H1 (cell line): ENCODE measurements at regions not wholly inside any gene's neighbourhood (a gene's known extent, or its start where the extent isn't known, plus 50 kb on each side); places are given as distances from the start of the nearest gene placed in this dataset.

Experiments
- CTCF ChIA-PET: fragments of 300-600 bp; sonication (Branson Sonifier 250); formaldehyde crosslinking; loops from one replicate; lab custom pipeline; 2021; ENCODE audit not compliant: partially characterized antibody; lab: Charles Lee
- POLR2A ChIA-PET: fragments of 300-600 bp; sonication (Branson Sonifier 250); formaldehyde crosslinking; loops from one replicate; lab custom pipeline; 2021; ENCODE audit warnings: inconsistent platforms; ENCODE audit not compliant: partially characterized antibody; lab: Charles Lee
- DNase-seq, 2 experiments: peaks; one replicate each; pipeline versions ENCODE4 v3.0.0 to v3.0.0-alpha.2; 2010 to 2022; ENCODE audit warnings: low spot score in 2 of 2, low read depth in 1 of 2, mixed read lengths in 1 of 2
- FAIRE-seq: peaks from 2 replicates; lab custom pipeline; 2011; peaks lifted over from hg19 to GRCh38; lab: Jason Lieb, UNC
- H2AFZ ChIP-seq: 2 replicates; pipeline ENCODE4 v1.8.1; 2012; ENCODE audit warnings: low read length, inconsistent platforms
- H2AK5ac ChIP-seq: 2 replicates; pipeline ENCODE4 v1.6.1; 2013; ENCODE audit warnings: low read depth, low read length
- H2BK120ac ChIP-seq: replicated peaks from 2 replicates; pipeline ENCODE3; 2013; ENCODE audit warnings: low read depth, low read length, inconsistent platforms
- H2BK12ac ChIP-seq: 2 replicates; pipeline ENCODE4 v1.6.1; 2013; ENCODE audit warnings: low read depth, low read length
- H2BK15ac ChIP-seq: 2 replicates; pipeline ENCODE4 v1.6.1; 2013; ENCODE audit warnings: low read length
- H2BK20ac ChIP-seq: 2 replicates; pipeline ENCODE4 v1.6.1; 2013; ENCODE audit warnings: low read length
- H2BK5ac ChIP-seq: 2 replicates; pipeline ENCODE4 v1.6.1; 2013; ENCODE audit warnings: low read depth, low read length
- H3K14ac ChIP-seq: 2 replicates; pipeline ENCODE4 v1.6.1; 2013; ENCODE audit warnings: inconsistent platforms; ENCODE audit not compliant: insufficient read length
- H3K18ac ChIP-seq: 2 replicates; pipeline ENCODE4 v1.6.1; 2013; ENCODE audit warnings: low read length; ENCODE audit errors: extremely low read depth
- H3K23ac ChIP-seq: 2 replicates; pipeline ENCODE4 v1.6.1; 2013; ENCODE audit warnings: inconsistent platforms; ENCODE audit not compliant: insufficient read length
- H3K23me2 ChIP-seq: 2 replicates; pipeline ENCODE4 v1.6.1; 2013; ENCODE audit warnings: low read depth, low read length
- H3K27ac ChIP-seq: 2 replicates; pipeline ENCODE4 v1.6.1; 2011; ENCODE audit warnings: low read depth, low read length, inconsistent platforms
- H3K27me3 ChIP-seq, 4 experiments: replicated peaks in 1 of 4; 1 replicate in 1 of 4; 2 replicates in 3 of 4; pipeline versions ENCODE4 v1.6.1 to v1.8.1; 2011 to 2013; ENCODE audit warnings: low read length in 3 of 4, mild to moderate bottlenecking in 3 of 4, inconsistent platforms in 2 of 4, mixed read lengths in 2 of 4, moderate library complexity in 1 of 4; ENCODE audit not compliant: control insufficient read depth in 3 of 4, insufficient read depth in 3 of 4; ENCODE audit errors: extremely low read depth in 1 of 4
- H3K36me3 ChIP-seq, 4 experiments: 2 replicates each; pipeline versions ENCODE4 v1.6.1 to v1.8.1; 2011 to 2013; ENCODE audit warnings: mild to moderate bottlenecking in 4 of 4, low read length in 3 of 4, moderate library complexity in 2 of 4, control low read depth in 1 of 4, inconsistent platforms in 1 of 4; ENCODE audit not compliant: insufficient read depth in 4 of 4, control insufficient read depth in 2 of 4
- H3K4ac ChIP-seq: replicated peaks from 2 replicates; pipeline ENCODE3; 2013; ENCODE audit warnings: low read length, low read depth, mixed read lengths, inconsistent platforms; ENCODE audit not compliant: insufficient read length
- H3K4me1 ChIP-seq, 4 experiments: replicated peaks in 1 of 4; 1 replicate in 1 of 4; 2 replicates in 3 of 4; pipeline versions ENCODE4 v1.6.1 to v1.8.1; 2011 to 2013; ENCODE audit warnings: low read length in 3 of 4, inconsistent platforms in 2 of 4, mixed read lengths in 1 of 4; ENCODE audit not compliant: insufficient read depth in 4 of 4, control insufficient read depth in 3 of 4
- H3K4me2 ChIP-seq, 2 experiments: 2 replicates each; pipeline versions ENCODE4 v1.6.1 to v1.8.1; 2011 to 2013; ENCODE audit warnings: low read depth in 2 of 2, low read length in 2 of 2, control low read depth in 1 of 2, inconsistent platforms in 1 of 2, mild to moderate bottlenecking in 1 of 2; ENCODE audit not compliant: insufficient read depth in 1 of 2
- H3K4me3 ChIP-seq, 4 experiments: fragments of 200-600, 300-600 bp in 1 of 4; sonication (generic), shearing (Covaris generic), sonication (Bioruptor Twin) in 1 of 4; 2 replicates each; pipeline versions ENCODE4 v1.5.1 to v1.8.1; 2011 to 2016; ENCODE audit warnings: low read length in 4 of 4, low read depth in 3 of 4, control low read depth in 2 of 4, inconsistent platforms in 2 of 4, mild to moderate bottlenecking in 2 of 4, mixed read lengths in 1 of 4, moderate library complexity in 1 of 4; ENCODE audit not compliant: insufficient read depth in 2 of 4; ENCODE audit errors: extremely low read depth in 1 of 4
- H3K56ac ChIP-seq: replicated peaks from 2 replicates; pipeline ENCODE3; 2013; ENCODE audit warnings: low read depth, mild to moderate bottlenecking, mixed read lengths, low read length, inconsistent platforms; ENCODE audit not compliant: insufficient read length
- H3K79me1 ChIP-seq: 2 replicates; pipeline ENCODE4 v1.6.1; 2013; ENCODE audit warnings: low read depth, low read length, control low read depth
- H3K79me2 ChIP-seq, 2 experiments: 2 replicates each; pipeline versions ENCODE4 v1.6.1 to v1.8.1; 2012 to 2013; ENCODE audit warnings: low read length in 2 of 2, mild to moderate bottlenecking in 2 of 2, inconsistent platforms in 1 of 2; ENCODE audit not compliant: insufficient read depth in 2 of 2, control insufficient read depth in 1 of 2
- H3K9ac ChIP-seq, 4 experiments: replicated peaks in 1 of 4; 1 replicate in 1 of 4; 2 replicates in 3 of 4; pipeline versions ENCODE4 v1.6.1 to v1.8.1; 2011 to 2013; ENCODE audit warnings: low read depth in 3 of 4, low read length in 3 of 4, control low read depth in 2 of 4, mild to moderate bottlenecking in 2 of 4, moderate library complexity in 2 of 4, inconsistent platforms in 1 of 4; ENCODE audit errors: extremely low read depth in 1 of 4
- H3K9me3 ChIP-seq, 2 experiments: 2 replicates each; pipeline versions ENCODE4 v1.6.1 to v1.8.1; 2012 to 2013; ENCODE audit warnings: mild to moderate bottlenecking in 2 of 2, moderate library complexity in 2 of 2, control low read depth in 1 of 2, inconsistent platforms in 1 of 2, low read depth in 1 of 2, low read length in 1 of 2, mixed read lengths in 1 of 2; ENCODE audit not compliant: insufficient read depth in 2 of 2
- H4K20me1 ChIP-seq, 2 experiments: replicated peaks in 1 of 2; 2 replicates each; pipeline versions ENCODE3 to v1.8.1; 2011 to 2013; ENCODE audit warnings: inconsistent platforms in 2 of 2, low read length in 2 of 2, mild to moderate bottlenecking in 1 of 2; ENCODE audit not compliant: insufficient read depth in 2 of 2, control insufficient read depth in 1 of 2
- H4K5ac ChIP-seq: 2 replicates; pipeline ENCODE4 v1.6.1; 2013; ENCODE audit warnings: low read length, low read depth, mixed read lengths, inconsistent platforms; ENCODE audit not compliant: insufficient read length
- H4K8ac ChIP-seq: 2 replicates; pipeline ENCODE4 v1.8.0; 2013; ENCODE audit warnings: mild to moderate bottlenecking, moderate library complexity, low read length, inconsistent platforms; ENCODE audit not compliant: insufficient read depth; ENCODE audit errors: extremely low read depth
- H4K91ac ChIP-seq: replicated peaks from 2 replicates; pipeline ENCODE3; 2013; ENCODE audit warnings: low read length, mixed read lengths, inconsistent platforms; ENCODE audit not compliant: insufficient read length
- CHD1 ChIP-seq: IDR thresholded peaks from 2 replicates; pipeline ENCODE4 v1.6.1; 2012; ENCODE audit warnings: low read depth, low read length, improper control_type of control experiment
- SP2 ChIP-seq: IDR thresholded peaks from 2 replicates; pipeline ENCODE4 v1.6.1; 2012; ENCODE audit warnings: mild to moderate bottlenecking, low read length, inconsistent platforms
- TAF1 ChIP-seq: IDR thresholded peaks from 2 replicates; pipeline ENCODE4 v1.6.1; 2011; ENCODE audit warnings: mild to moderate bottlenecking, low read depth, low read length
- TAF7 ChIP-seq: optimal IDR thresholded peaks from 2 replicates; pipeline ENCODE3; 2011; ENCODE audit warnings: low read depth, mild to moderate bottlenecking, inconsistent platforms, low read length, moderate library complexity, borderline replicate concordance
- WGBS, 2 experiments: shearing (Covaris generic) in 1 of 2; methylation state at CpG; one replicate each; pipeline versions ENCODE4 v1.1.6 to v1.1.7; 2013 to 2015; ENCODE audit warnings: low lambda C conversion rate in 2 of 2, mixed read lengths in 2 of 2, inconsistent platforms in 1 of 2, low coverage in 1 of 2, missing lambda C conversion rate in 1 of 2; ENCODE audit not compliant: insufficient replicate concordance in 2 of 2, insufficient coverage in 1 of 2, insufficient read length in 1 of 2; ENCODE audit errors: extremely low coverage in 1 of 2, missing lambda C conversion rate in 1 of 2; 5-methylcytosine and 5-hydroxymethylcytosine counted together

GRCh38 chr13:34868733-34869132 is 73.3 kb upstream of the NBEA start:
- Histone ChIP-seq H3K27me3 (no peaks in the 10 kb centered on the region), H3K4me1 (peaks cover 0 to 13% (median 8%) of the 10 kb centered on the region in 4 experiments; a peak in 6 of 7 replicates), H4K91ac (no peak overlapping the region), H3K4ac (no peak overlapping the region)
- no peak for FAIRE-seq
- POLR2A ChIA-PET, result interaction anchor here (0.7 to 1.1 kb wide), 2 partner anchors 27 to 1447 kb away, joined by 3 to 4 read pairs; no protein-coding TSS in a partner anchor
- no peak for TF ChIP-seq CHD1
- no peak for TF ChIP-seq TAF1
- no peak for TF ChIP-seq SP2
- no peak for TF ChIP-seq TAF7
- TF ChIP-seq, all 59 proteins: peak for 0
- Histone ChIP-seq H3K9me3 (no peaks in the 10 kb centered on the region), H3K14ac (no peak overlapping the region), H3K79me1 (no peaks in the 10 kb centered on the region), H2AFZ (no peak overlapping the region), H3K56ac (no peak overlapping the region), H3K23me2 (no peaks in the 10 kb centered on the region), H2BK12ac (no peak overlapping the region), H2AK5ac (no peak overlapping the region), H3K4me3 (no peak overlapping the region), H2BK15ac (no peak overlapping the region), H3K18ac (no peak overlapping the region), H3K27ac (no peak overlapping the region), H2BK5ac (no peak overlapping the region), H3K9ac (no peak overlapping the region), H3K36me3 (no peaks in the 10 kb centered on the region), H4K5ac (no peak overlapping the region), H3K23ac (no peak overlapping the region), H2BK20ac (no peak overlapping the region), H4K20me1 (no peaks in the 10 kb centered on the region), H3K4me2 (no peak overlapping the region), H4K8ac (no peak overlapping the region), H3K79me2 (no peaks in the 10 kb centered on the region), H2BK120ac (no peak overlapping the region)
- DNase-seq, result no peak
- CTCF ChIA-PET, result no interaction called here
- 100% methylated on average over 2 of the region's 2 CpGs; no CpG with 5 or more reads in 1 of the 2 experiments for WGBS, 2 experiments
